Left lung (tissue), 4 donors: ENCODE measurements at regions not wholly inside any gene's neighbourhood (a gene's known extent, or its start where the extent isn't known, plus 50 kb on each side); places are given as distances from the start of the nearest gene placed in this dataset.

Experiments used
- ATAC-seq: fragments of 200-7000 bp; cut with Tn5 transposase; one replicate; pipeline ENCODE4 v1.9.1; 2020; ENCODE audit warnings: moderate library complexity
- DNase-seq, 4 donors: peaks; one replicate each; pipeline ENCODE4 v3.0.0-alpha.2; 2013 to 2020
- H3K27ac ChIP-seq, 2 donors: fragments of 200-600 bp; sonication (generic) in 1 of 2; one replicate each; pipeline versions ENCODE4 v1.5.0 to v1.8.0; 2020 to 2021
- H3K27me3 ChIP-seq, 2 donors: fragments of 200-600 bp; sonication (generic) in 1 of 2; one replicate each; pipeline versions ENCODE4 v1.5.0 to v1.8.0; 2020 to 2021
- H3K36me3 ChIP-seq, 2 donors: fragments of 200-600 bp; sonication (generic) in 1 of 2; one replicate each; pipeline versions ENCODE4 v1.5.0 to v1.8.0; 2020 to 2021
- H3K4me1 ChIP-seq, 2 donors: fragments of 200-600 bp; one replicate each; pipeline ENCODE4 v1.8.0; 2021
- H3K4me3 ChIP-seq, 2 donors: fragments of 200-600 bp; sonication (generic) in 1 of 2; one replicate each; pipeline versions ENCODE4 v1.5.0 to v1.8.0; 2020 to 2021; ENCODE audit warnings: mild to moderate bottlenecking in 1 of 2
- H3K9me3 ChIP-seq, 2 donors: fragments of 200-600 bp; sonication (generic) in 1 of 2; one replicate each; pipeline versions ENCODE4 v1.5.0 to v1.8.0; 2020 to 2021
- CTCF ChIP-seq, 2 donors: fragments of 200-600 bp; sonication (generic) in 1 of 2; IDR thresholded peaks; one replicate each; pipeline versions ENCODE4 v1.5.0 to v1.8.0; 2021; ENCODE audit warnings: antibody characterized with exemption in 2 of 2
- intact Hi-C, 2 donors: fragments of 100-400 bp; cut with DNase I; formaldehyde crosslinking; loops; one replicate each; pipeline versions ENCODE4 v1.11.2 to v1.14.2; 2022
- donor health status: DM: no; HTN: yes; CAD: no.
- donor health status: DM: no; HTN: no; CAD: no.

- no peaks in the 10 kb centered on the region for H3K36me3 ChIP-seq
- intact Hi-C loops: no loop called here
- no peaks in the 10 kb centered on the region for H3K27me3 ChIP-seq
- H3K27ac ChIP-seq: no peak overlapping the region
- no peak for TF ChIP-seq CTCF (IDR thresholded peaks at IDR 0.05)
- ATAC-seq (no peak), DNase-seq (no peak)
- no peak overlapping the region for H3K4me3 ChIP-seq
- H3K9me3 ChIP-seq: no peaks in the 10 kb centered on the region
- no peaks in the 10 kb centered on the region for H3K4me1 ChIP-seq
Measured at GRCh38 chr4:165602621-165603020, 223.8 kb downstream of the CPE start.

- no peaks in the 10 kb centered on the region for H3K4me1 ChIP-seq
- no peak for ATAC-seq
- no peak for TF ChIP-seq CTCF (IDR thresholded peaks at IDR 0.05)
- H3K36me3 ChIP-seq: no peaks in the 10 kb centered on the region
- H3K27ac ChIP-seq: no peak overlapping the region
- DNase-seq: no peak
- no peaks in the 10 kb centered on the region for H3K9me3 ChIP-seq
- no peaks in the 10 kb centered on the region for H3K27me3 ChIP-seq
- H3K4me3 ChIP-seq: no peak overlapping the region
- intact Hi-C loops: no loop called here
Measured at GRCh38 chr4:165604181-165604580, 225.4 kb downstream of the CPE start.

- no peaks in the 10 kb centered on the region for H3K4me1 ChIP-seq
- ATAC-seq (no peak), DNase-seq (no peak)
- no peaks in the 10 kb centered on the region for H3K36me3 ChIP-seq
- intact Hi-C loops: no loop called here
- H3K9me3 ChIP-seq: no peaks in the 10 kb centered on the region
- no peak overlapping the region for H3K27ac ChIP-seq
- no peaks in the 10 kb centered on the region for H3K27me3 ChIP-seq
- H3K4me3 ChIP-seq: no peak overlapping the region
- no peak for TF ChIP-seq CTCF (IDR thresholded peaks at IDR 0.05)
Measured at GRCh38 chr4:165605811-165606210, 227.0 kb downstream of the CPE start.

- H3K4me1 ChIP-seq: no peaks in the 10 kb centered on the region
- no peak overlapping the region for H3K27ac ChIP-seq
- no peaks in the 10 kb centered on the region for H3K36me3 ChIP-seq
- no peaks in the 10 kb centered on the region for H3K27me3 ChIP-seq
- ATAC-seq (no peak), DNase-seq (no peak)
- no peak overlapping the region for H3K4me3 ChIP-seq
- intact Hi-C loops: no loop called here
- no peak for TF ChIP-seq CTCF (IDR thresholded peaks at IDR 0.05)
- H3K9me3 ChIP-seq: no peaks in the 10 kb centered on the region
Measured at GRCh38 chr4:165606465-165607205, 227.8 kb downstream of the CPE start.

- ATAC-seq (no peak), DNase-seq (no peak)
- Histone ChIP-seq H3K4me1 (no peaks in the 10 kb centered on the region), H3K9me3 (no peaks in the 10 kb centered on the region), H3K27ac (no peak overlapping the region), H3K4me3 (no peak overlapping the region), H3K36me3 (no peaks in the 10 kb centered on the region), H3K27me3 (no peaks in the 10 kb centered on the region)
- intact Hi-C loops: no loop called here
- TF ChIP-seq CTCF (IDR thresholded peaks at IDR 0.05): no peak
Measured at GRCh38 chr4:165609653-165610052, 230.8 kb downstream of the CPE start.
